MCF 10A (cell line): ENCODE measurements at regions not wholly inside any gene's neighbourhood (a gene's known extent, or its start where the extent isn't known, plus 50 kb on each side); places are given as distances from the start of the nearest gene placed in this dataset.

Source experiments
- BruUV-seq: library from RNA; stranded (reverse); fragments of 400-500 nt; replicated peaks from 2 replicates; lab custom pipeline; 2021; lab: Mats Ljungman, UMichigan
- CTCF ChIA-PET: fragments of 300-600 bp; sonication (Branson Sonifier 250); formaldehyde crosslinking; extraction: SDS; loops from one replicate; lab custom pipeline; 2021; ENCODE audit warnings: antibody characterized with exemption, inconsistent platforms; lab: Yijun Ruan, JAX
- POLR2A ChIA-PET: fragments of 300-600, 350-650 bp; sonication (Branson Sonifier 250); formaldehyde crosslinking; extraction: SDS; loops from one replicate; lab custom pipeline; 2020; ENCODE audit warnings: antibody characterized with exemption, inconsistent platforms; lab: Yijun Ruan, JAX
- DNase-seq: peaks from one replicate; pipeline ENCODE4 v3.0.0-alpha.2; 2018; ENCODE audit not compliant: unreplicated experiment
- H3K27ac Mint-ChIP-seq: one replicate; pipeline ENCODE4 v1.8.0; 2022; ENCODE audit warnings: mild to moderate bottlenecking, low read depth, mixed read lengths; ENCODE audit not compliant: unreplicated experiment
- H3K27me3 Mint-ChIP-seq: one replicate; pipeline ENCODE4 v1.8.0; 2022; ENCODE audit warnings: mixed read lengths; ENCODE audit not compliant: insufficient read depth, unreplicated experiment
- H3K36me3 Mint-ChIP-seq: one replicate; pipeline ENCODE4 v1.8.0; 2022; ENCODE audit warnings: mild to moderate bottlenecking, moderate library complexity, mixed read lengths; ENCODE audit not compliant: insufficient read depth, unreplicated experiment
- H3K4me1 Mint-ChIP-seq: one replicate; pipeline ENCODE4 v1.8.0; 2022; ENCODE audit warnings: mixed read lengths; ENCODE audit not compliant: insufficient read depth, unreplicated experiment
- H3K4me3 Mint-ChIP-seq: one replicate; pipeline ENCODE4 v1.8.0; 2022; ENCODE audit warnings: mild to moderate bottlenecking, moderate library complexity, mixed read lengths; ENCODE audit not compliant: unreplicated experiment
- H3K9me3 Mint-ChIP-seq: one replicate; pipeline ENCODE4 v1.8.0; 2022; ENCODE audit warnings: mixed read lengths; ENCODE audit not compliant: unreplicated experiment
- CTCF ChIP-seq: fragments of 200-600 bp; IDR thresholded peaks from one replicate; pipeline ENCODE4 v1.8.0; 2022; ENCODE audit warnings: antibody characterized with exemption, mild to moderate bottlenecking; ENCODE audit not compliant: unreplicated experiment
- intact Hi-C: fragments of 100-400 bp; cut with micrococcal nuclease; formaldehyde crosslinking; loops from 2 replicates; pipeline ENCODE4 v1.14.1; 2022

- TF ChIP-seq CTCF, result no peak
Observed at GRCh38 chr4:129230846-129231245, 134.9 kb downstream of the C4orf33 start.

GRCh38 chr4:129231945-129232588, 136.1 kb downstream of the C4orf33 start:
- Mint-ChIP-seq H3K9me3 (no peaks in the 10 kb centered on the region), H3K27ac (no peak overlapping the region), H3K4me3 (no peak overlapping the region), H3K27me3 (no peaks in the 10 kb centered on the region), H3K4me1 (peaks cover 5% of the 10 kb centered on the region), H3K36me3 (no peaks in the 10 kb centered on the region)
- no TSS peak for BruUV-seq
- ChIA-PET POLR2A (no interaction called here), CTCF (interaction anchor here (0.6 to 0.7 kb wide), 2 partner anchors 16 to 666 kb away, joined by 3 to 4 read pairs; no protein-coding TSS in a partner anchor)
- TF ChIP-seq CTCF, result no peak
- intact Hi-C loops, result no loop called here
- no peak for DNase-seq

More at GRCh38 chr4:129230846-129231245, 134.9 kb downstream of the C4orf33 start:
- Mint-ChIP-seq H3K4me1 (peaks cover 5% of the 10 kb centered on the region), H3K27ac (no peak overlapping the region), H3K9me3 (no peaks in the 10 kb centered on the region), H3K36me3 (no peaks in the 10 kb centered on the region), H3K4me3 (no peak overlapping the region), H3K27me3 (no peaks in the 10 kb centered on the region)
- ChIA-PET POLR2A (no interaction called here), CTCF (no interaction called here)
- no peak for DNase-seq
- no TSS peak for BruUV-seq
- intact Hi-C loops, result no loop called here

- ChIA-PET POLR2A (no interaction called here), CTCF (no interaction called here)
- intact Hi-C loops, result no loop called here
- no TSS peak for BruUV-seq
- Mint-ChIP-seq H3K9me3 (no peaks in the 10 kb centered on the region), H3K27me3 (no peaks in the 10 kb centered on the region), H3K36me3 (no peaks in the 10 kb centered on the region), H3K4me1 (peaks cover 5% of the 10 kb centered on the region), H3K27ac (no peak overlapping the region), H3K4me3 (no peak overlapping the region)
- DNase-seq, result no peak
- TF ChIP-seq CTCF, result no peak
Observed at GRCh38 chr4:129232589-129233337, 136.8 kb downstream of the C4orf33 start.

GRCh38 chr4:129233691-129234090, 137.7 kb downstream of the C4orf33 start:
- no peak for DNase-seq
- no TSS peak for BruUV-seq
- Mint-ChIP-seq H3K4me1 (peaks cover 5% of the 10 kb centered on the region), H3K4me3 (no peak overlapping the region), H3K36me3 (no peaks in the 10 kb centered on the region), H3K27me3 (no peaks in the 10 kb centered on the region), H3K27ac (no peak overlapping the region), H3K9me3 (no peaks in the 10 kb centered on the region)
- TF ChIP-seq CTCF, result no peak
- POLR2A ChIA-PET, result no interaction called here
- CTCF ChIA-PET, result no interaction called here
- intact Hi-C loops, result no loop called here
